Mammary epithelial cell (primary cell): ENCODE measurements at regions not wholly inside any gene's neighbourhood (a gene's known extent, or its start where the extent isn't known, plus 50 kb on each side); places are given as distances from the start of the nearest gene placed in this dataset.

Source experiments
- EZH2 ChIP-seq: IDR thresholded peaks from 2 replicates; pipeline ENCODE4 v1.6.1; 2012; ENCODE audit warnings: low read length, inconsistent platforms, borderline replicate concordance
- TF ChIP-seq, protein P1 (sequence below), 2 donors: IDR thresholded peaks in 1 of 2; conservative IDR thresholded peaks in 1 of 2; 2 replicates each; pipeline ENCODE4 v1.5.1; 2011 to 2012; ENCODE audit warnings: inconsistent platforms in 2 of 2, low read length in 2 of 2, mild to moderate bottlenecking in 2 of 2, control low read depth in 1 of 2, low read depth in 1 of 2; ENCODE audit not compliant: insufficient read depth in 1 of 2; ENCODE audit errors: extremely low read depth in 1 of 2

DNA sequence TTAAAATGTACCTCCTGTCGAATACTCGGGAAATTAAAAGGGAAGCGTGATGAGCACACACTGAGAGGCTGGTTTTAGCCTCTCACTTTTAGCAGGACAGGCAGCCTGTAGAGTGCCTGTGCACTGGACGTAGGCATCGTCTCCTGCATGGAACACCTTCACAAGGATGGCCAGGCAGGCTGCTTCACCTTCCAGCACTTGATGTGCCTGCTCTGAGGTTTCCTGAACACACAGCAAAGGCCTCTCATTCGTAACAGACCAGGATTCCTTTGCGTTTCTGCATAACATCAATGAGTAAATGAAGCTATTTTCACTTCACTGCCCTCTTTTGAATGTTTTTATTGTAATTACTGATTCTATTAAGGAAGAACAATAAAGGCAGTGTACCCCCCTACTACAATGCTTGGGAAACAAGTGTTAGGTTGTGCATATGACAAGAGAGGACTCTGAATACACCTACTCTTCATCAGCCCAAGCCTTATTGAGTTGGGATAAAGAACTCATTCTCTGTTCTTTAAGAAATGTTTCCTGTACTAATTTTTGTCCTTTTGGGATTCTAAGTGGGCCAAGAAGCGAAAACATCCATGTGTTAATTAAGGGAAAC, 1077.6 kb upstream of the FOXG1 start:
- TF ChIP-seq, protein P1, sequence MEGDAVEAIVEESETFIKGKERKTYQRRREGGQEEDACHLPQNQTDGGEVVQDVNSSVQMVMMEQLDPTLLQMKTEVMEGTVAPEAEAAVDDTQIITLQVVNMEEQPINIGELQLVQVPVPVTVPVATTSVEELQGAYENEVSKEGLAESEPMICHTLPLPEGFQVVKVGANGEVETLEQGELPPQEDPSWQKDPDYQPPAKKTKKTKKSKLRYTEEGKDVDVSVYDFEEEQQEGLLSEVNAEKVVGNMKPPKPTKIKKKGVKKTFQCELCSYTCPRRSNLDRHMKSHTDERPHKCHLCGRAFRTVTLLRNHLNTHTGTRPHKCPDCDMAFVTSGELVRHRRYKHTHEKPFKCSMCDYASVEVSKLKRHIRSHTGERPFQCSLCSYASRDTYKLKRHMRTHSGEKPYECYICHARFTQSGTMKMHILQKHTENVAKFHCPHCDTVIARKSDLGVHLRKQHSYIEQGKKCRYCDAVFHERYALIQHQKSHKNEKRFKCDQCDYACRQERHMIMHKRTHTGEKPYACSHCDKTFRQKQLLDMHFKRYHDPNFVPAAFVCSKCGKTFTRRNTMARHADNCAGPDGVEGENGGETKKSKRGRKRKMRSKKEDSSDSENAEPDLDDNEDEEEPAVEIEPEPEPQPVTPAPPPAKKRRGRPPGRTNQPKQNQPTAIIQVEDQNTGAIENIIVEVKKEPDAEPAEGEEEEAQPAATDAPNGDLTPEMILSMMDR (conservative IDR thresholded peaks at IDR 0.05 in 1 of 2, IDR thresholded peaks at IDR 0.05 in 1 of 2; ENCODE audit: extremely low read depth in 1 of 2, insufficient read depth in 1 of 2, low read depth in 1 of 2, low read length in 2 of 2), result no peak
- no peak for TF ChIP-seq EZH2
